Fibroblast of skin of right biceps (primary cell): ENCODE measurements at regions not wholly inside any gene's neighbourhood (a gene's known extent, or its start where the extent isn't known, plus 50 kb on each side); places are given as distances from the start of the nearest gene placed in this dataset.
A peak's percentile ranks its signal among the peaks of the same experiment; 100 is the strongest.

Source experiments
- DNase-seq: peaks from one replicate; pipeline ENCODE4 v3.0.0-alpha.2; 2013

DNA sequence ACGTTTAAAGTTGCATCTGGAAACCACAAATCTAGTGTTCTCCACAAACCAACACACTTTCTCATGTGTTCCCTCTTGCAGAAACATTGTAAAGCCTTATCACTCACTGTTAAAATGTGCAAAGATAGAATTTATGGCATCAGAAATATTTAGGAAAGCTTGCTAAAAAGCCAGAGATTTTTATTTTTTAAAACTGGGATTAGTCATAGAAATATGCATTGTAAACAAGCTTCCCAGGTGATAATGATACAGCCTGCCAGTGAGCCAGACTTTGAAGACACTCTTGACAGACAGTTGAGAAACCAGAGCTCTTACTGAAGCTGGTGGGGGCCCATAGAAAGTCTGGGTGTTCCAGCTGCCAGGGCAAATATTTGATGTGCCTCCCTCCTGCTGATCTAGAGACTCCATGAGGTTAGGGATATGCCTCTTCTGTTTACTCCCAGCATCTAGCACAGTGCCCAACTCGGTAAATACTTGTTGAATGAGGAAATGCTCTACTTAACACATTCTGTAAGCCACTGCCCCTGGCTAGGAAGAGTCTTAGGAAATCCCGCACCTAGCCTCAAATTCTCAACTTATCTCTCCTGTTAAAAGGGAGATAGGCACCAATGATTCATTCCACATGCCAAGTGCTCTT lies 179.0 kb upstream of the RASGEF1B start:
- DNase-seq = no peak

GRCh38 chr4:81648576-81649275 lies 177.0 kb upstream of the RASGEF1B start:
- DNase-seq = no peak

DNA sequence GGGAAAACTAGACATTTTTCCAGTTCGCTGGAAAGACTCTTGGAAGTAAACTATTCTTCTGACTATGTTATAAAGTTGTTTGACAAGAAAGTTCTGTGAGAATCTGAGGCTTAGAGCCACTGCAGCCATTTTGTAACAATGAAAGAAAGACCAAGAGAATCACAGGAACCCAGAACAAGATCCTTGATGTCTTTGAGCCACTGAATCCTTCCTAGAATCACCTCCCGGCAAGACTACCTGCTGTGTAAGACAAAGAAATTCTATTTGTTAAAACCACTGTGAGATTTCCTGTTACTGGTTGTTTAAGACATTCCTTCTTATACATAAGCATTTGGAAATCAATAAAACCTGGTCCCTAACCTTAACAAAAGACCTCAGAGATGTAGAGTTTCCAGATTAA lies 175.7 kb upstream of the RASGEF1B start:
- no peak for DNase-seq

- no peak for DNase-seq
Measured at GRCh38 chr4:81642543-81642942, 170.8 kb upstream of the RASGEF1B start.

DNA sequence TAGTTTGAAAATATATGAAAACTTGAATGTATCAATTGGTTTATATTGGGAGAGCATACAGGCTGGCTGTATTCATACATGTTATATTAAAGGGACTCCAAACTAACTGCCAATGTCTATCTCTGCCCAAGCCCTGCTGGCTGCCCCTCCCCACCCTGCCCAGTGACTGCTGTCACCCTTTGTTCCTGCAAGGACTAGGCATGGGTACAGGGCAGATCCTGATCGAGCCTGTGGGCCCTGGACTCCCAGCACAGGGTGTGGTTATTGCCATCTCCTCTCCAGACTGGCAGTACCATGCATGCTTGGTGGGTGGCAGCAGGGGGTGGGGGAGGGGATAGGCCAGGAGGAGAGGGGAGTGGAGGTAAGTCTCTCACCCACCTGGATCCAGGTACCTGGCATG lies 167.5 kb upstream of the RASGEF1B start:
- no peak for DNase-seq

DNA sequence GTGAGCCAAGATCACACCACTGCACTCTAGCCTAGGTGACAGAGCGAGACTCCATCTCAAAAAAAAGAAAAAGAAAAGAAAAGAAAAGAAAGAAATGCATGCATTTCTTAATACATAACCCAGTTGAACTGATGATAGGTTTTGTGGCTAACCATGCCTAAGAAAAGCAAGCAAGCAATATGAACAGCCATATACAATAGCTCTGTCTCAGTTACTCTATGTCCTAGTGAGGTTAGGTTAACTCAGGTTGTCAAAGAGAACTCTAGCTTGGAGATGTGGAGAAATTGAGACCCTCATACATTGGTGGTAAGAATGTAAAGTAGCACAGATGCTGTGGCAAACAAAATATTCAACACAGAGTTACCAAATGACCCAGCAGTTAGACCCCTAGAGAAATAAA lies 167.0 kb upstream of the RASGEF1B start:
- DNase-seq = no peak

- DNase-seq = no peak
Measured at GRCh38 chr4:81635739-81636138, 164.0 kb upstream of the RASGEF1B start.

GRCh38 chr4:81634766-81635549 lies 163.3 kb upstream of the RASGEF1B start:
- DNase-seq = no peak

DNA sequence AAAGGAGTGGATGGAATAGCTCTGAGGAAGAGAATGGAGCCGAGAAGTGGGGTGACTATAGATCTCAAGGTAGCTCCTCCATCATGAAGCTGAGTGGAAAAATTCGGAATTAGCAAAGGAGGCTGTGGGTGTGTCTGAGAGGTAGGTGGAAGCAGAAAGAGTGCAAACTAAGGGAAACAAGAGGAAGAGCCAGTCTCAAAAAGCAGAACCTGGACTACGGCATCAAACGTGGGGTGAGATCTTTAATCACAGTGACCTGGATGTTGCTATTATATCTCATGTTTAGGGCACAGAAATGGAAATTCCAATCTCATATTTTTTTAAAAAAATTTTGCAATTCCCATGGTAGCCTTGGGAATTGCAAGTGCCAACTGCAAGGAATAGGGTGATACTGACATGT lies 162.5 kb upstream of the RASGEF1B start:
- DNase-seq = no peak

DNA sequence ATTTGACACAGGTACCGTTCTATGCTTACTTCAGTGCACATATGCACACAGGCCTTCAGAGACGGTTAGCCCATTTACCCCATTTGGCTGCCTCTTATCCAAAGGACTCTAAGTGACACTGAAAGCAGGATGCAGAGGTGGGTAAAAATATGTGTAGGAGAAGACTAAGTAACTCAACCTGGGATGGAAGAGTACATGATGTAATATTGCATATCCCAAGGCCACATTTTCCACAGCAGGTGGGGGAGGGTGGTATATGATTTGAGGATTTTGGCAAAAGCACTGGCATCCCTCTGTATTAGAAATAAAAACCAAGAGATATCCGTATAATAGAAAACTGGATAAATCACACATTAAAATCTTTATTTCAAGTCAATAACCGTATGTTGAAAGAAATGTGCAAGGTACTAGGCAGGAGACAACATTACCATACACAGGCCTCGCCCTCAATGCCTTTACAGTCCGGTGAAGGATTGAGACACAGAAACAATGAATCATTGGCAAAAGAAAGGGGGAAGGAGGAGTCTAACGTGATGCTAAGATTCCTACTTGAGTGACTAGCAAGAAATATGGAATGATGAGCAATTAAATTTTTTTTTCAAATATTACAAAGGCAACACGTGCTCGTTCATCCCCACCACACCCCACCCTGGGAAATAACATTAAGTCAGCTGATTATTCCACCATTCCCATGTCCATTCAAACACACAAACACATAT lies 161.0 kb upstream of the RASGEF1B start:
- peak; percentile 63 for DNase-seq

DNA sequence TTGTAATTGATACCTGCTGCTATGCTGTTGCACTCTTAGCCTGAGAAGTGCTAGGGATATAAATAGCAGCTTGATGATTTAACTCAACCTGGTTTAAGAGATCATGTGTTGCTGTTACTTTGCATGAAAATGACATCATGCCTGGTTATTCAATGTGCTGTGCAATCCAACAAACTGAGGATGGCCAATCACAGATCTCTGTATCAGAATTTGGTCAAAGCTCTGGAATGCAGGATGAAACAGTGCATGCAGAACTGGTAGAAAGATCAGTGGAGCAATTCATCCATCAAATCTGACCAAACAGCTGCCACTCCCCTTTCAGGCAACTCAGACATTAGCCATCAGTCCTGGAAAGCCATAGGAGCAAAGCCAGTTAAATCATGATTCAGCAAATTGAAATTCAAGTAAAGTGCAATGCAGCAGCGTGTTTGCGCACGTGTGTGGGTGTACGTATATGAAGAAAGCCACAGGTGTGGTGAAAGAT lies 160.3 kb upstream of the RASGEF1B start:
- DNase-seq = peak; percentile 96

GRCh38 chr4:81629366-81629765 lies 157.7 kb upstream of the RASGEF1B start:
- no peak for DNase-seq

GRCh38 chr4:81628489-81628888 lies 156.8 kb upstream of the RASGEF1B start:
- no peak for DNase-seq

GRCh38 chr4:81627590-81627989 lies 155.9 kb upstream of the RASGEF1B start:
- peak; percentile 61 for DNase-seq

DNA sequence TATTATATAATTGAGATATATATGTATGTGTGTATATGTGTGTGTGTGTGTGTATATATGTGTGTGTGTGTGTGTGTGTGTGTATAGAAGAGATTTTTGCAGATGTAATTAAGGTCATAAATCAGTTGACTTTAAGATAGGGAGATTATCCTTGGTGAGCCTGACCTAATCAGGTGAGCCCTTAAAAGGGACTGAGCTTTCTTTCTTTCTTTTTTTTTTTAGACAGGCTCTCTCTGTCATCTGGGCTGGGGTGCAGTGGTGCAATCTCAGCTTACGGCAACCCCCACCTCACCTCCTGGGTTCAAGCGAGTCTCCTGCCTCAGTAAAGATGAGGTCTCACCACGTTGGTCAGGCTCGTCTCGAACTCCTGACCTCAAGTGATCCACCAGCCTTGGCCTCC lies 155.1 kb upstream of the RASGEF1B start:
- DNase-seq = no peak

GRCh38 chr4:81625422-81626417 lies 154.0 kb upstream of the RASGEF1B start:
- no peak for DNase-seq

GRCh38 chr4:81623434-81623833 lies 151.7 kb upstream of the RASGEF1B start:
- DNase-seq = no peak

DNA sequence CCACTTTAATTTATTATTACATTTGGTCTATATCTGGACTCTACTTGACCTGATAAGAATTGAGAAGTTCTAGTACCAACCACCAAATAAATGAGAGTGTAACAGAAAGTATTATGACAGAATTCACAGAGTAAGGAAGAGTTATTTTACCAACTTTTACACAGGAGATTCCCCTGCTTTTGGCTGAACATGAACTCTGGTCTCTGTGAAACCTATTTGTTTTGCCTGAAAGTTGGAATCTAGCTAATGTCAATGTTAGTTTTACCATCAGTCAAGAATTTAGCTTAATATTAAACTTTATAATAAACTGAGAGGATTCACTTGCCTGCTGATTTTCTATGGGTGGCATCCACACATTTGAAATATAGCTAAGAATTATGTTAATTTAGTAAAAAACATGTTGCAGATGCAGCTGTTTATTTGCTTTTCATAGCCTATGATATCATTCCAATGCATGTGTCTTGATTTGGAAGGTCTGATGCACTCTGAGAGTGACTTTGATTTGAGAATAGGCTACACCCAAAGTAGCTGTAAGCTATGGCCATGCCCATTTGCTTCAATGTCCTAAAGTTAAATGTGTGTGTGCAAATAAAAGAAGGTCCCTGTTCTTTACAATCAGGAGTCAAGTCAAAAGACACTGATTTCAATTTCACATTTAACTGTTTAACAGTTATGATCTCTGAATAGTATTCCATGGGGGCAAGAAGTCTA lies 150.9 kb upstream of the RASGEF1B start:
- DNase-seq = no peak

- no peak for DNase-seq
Measured at GRCh38 chr4:81622028-81622427, 150.3 kb upstream of the RASGEF1B start.

GRCh38 chr4:81621490-81621889 lies 149.8 kb upstream of the RASGEF1B start:
- DNase-seq = no peak

- DNase-seq = no peak
Measured at GRCh38 chr4:81620442-81620841, 148.7 kb upstream of the RASGEF1B start.
